IPS-20b (cell line): ENCODE measurements at regions not wholly inside any gene's neighbourhood (a gene's known extent, or its start where the extent isn't known, plus 50 kb on each side); places are given as distances from the start of the nearest gene placed in this dataset.

Source experiments
- H3K27ac ChIP-seq: one replicate; pipeline ENCODE4 v1.5.1; 2013; ENCODE audit warnings: low read length
- H3K27me3 ChIP-seq: 2 replicates; pipeline ENCODE4 v1.6.1; 2013; ENCODE audit warnings: mild to moderate bottlenecking, low read length, inconsistent platforms; ENCODE audit not compliant: insufficient read depth
- H3K36me3 ChIP-seq: 2 replicates; pipeline ENCODE4 v1.6.1; 2013; ENCODE audit warnings: low read depth, mild to moderate bottlenecking, inconsistent platforms, low read length, moderate library complexity; ENCODE audit not compliant: insufficient read depth
- H3K4me1 ChIP-seq: 2 replicates; pipeline ENCODE4 v1.6.1; 2013; ENCODE audit warnings: mild to moderate bottlenecking, control low read depth, inconsistent platforms, low read length, moderate library complexity; ENCODE audit not compliant: insufficient read depth
- H3K4me3 ChIP-seq: 2 replicates; pipeline ENCODE4 v1.5.1; 2013; ENCODE audit warnings: mild to moderate bottlenecking, low read length, inconsistent platforms
- H3K9ac ChIP-seq: 2 replicates; pipeline ENCODE4 v1.6.1; 2013; ENCODE audit warnings: low read depth, mild to moderate bottlenecking, inconsistent platforms, low read length, moderate library complexity
- H3K9me3 ChIP-seq: 2 replicates; pipeline ENCODE4 v1.6.1; 2013; ENCODE audit warnings: mild to moderate bottlenecking, low read depth, low read length, inconsistent platforms; ENCODE audit not compliant: insufficient read depth

DNA sequence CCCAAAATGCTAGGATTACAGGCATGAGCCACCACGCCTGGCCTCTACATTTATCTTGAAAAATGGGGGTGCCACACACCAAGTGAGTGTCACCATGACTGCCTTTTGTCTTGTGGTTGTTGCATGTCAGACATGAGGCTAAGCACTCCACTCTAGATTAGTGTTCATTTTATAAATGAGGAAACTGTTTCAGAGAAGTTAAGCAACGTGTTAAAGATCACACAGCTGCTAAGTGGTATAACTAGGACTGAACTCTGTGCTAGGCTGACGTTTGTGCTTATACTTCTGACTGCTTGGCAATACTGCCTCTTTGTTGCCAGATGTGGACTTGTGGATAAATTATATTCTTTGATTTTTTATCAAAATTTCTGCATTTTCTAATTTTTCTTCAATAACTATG, 50.8 kb upstream of the SMAD6 start:
- H3K36me3 ChIP-seq: no peaks in the 10 kb centered on the region
- H3K27ac ChIP-seq: no peak overlapping the region
- H3K9ac ChIP-seq: no peak overlapping the region
- H3K4me3 ChIP-seq: no peak overlapping the region
- H3K4me1 ChIP-seq: peaks cover 9% of the 10 kb centered on the region; the same call in 1 of the 2 replicates
- H3K9me3 ChIP-seq: no peaks in the 10 kb centered on the region
- no peaks in the 10 kb centered on the region for H3K27me3 ChIP-seq

DNA sequence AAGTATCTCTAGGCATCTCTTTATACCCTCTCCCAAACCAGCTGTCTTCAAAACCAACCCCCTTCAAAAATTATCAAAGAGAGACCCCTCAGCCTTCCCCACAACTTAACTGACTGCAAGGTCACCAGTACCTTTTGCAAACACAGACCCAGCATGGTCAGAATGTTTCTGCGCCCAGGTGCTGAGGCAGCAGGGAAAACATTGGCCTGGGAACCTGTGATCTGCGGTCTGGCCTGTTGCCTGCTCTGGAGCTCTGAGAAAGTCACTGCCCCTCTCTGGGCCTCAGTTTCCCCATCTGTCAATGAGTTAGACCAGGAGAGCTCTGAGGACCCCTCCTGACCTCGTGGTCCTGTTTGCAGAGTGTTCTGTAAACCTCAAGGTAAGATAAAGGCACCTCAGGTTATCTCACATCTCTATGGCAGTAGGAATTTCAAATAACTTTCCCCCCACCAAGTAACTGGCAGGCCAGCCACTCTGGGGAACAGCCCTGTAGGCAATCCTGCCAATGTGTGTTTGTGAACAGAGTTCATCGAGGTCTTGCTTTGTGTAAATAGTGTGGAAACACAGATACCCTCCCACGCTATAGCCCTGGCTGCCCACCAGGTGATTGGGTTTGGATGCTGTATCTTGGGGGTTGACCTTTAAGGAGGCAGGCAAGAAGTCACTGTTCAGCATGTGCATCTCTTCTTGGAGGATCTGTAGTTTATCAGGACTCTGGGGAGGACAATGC, 50.0 kb upstream of the SMAD6 start:
- no peaks in the 10 kb centered on the region for H3K9me3 ChIP-seq
- H3K4me1 ChIP-seq: peaks cover 11% of the 10 kb centered on the region; the same call in 1 of the 2 replicates
- H3K27ac ChIP-seq: no peak overlapping the region
- H3K27me3 ChIP-seq: no peaks in the 10 kb centered on the region
- H3K36me3 ChIP-seq: no peaks in the 10 kb centered on the region
- no peak overlapping the region for H3K9ac ChIP-seq
- no peak overlapping the region for H3K4me3 ChIP-seq
